Astrocyte (in vitro differentiated cells and primary cell): ENCODE measurements at regions not wholly inside any gene's neighbourhood (a gene's known extent, or its start where the extent isn't known, plus 50 kb on each side); places are given as distances from the start of the nearest gene placed in this dataset.

Source experiments
- CTCF ChIP-seq: IDR thresholded peaks from 2 replicates; pipeline ENCODE4 v1.5.1; 2011; ENCODE audit warnings: low read depth, mild to moderate bottlenecking, inconsistent platforms, low read length, moderate library complexity; ENCODE audit not compliant: insufficient read depth
- EZH2 ChIP-seq: IDR thresholded peaks from 2 replicates; pipeline ENCODE4 v1.6.1; 2012; ENCODE audit warnings: mild to moderate bottlenecking, low read length, inconsistent platforms; ENCODE audit not compliant: insufficient read depth

- TF ChIP-seq CTCF (no peak), EZH2 (no peak)
Measured at GRCh38 chr3:8220291-8220690, 281.3 kb upstream of the LMCD1 start.
